ENCODE measurements at regions not wholly inside any gene's neighbourhood (a gene's known extent, or its start where the extent isn't known, plus 50 kb on each side); places are given as distances from the start of the nearest gene placed in this dataset.
"Not testable (repeated sequence)": the region's sequence is repeated elsewhere in the genome, so short reads cannot be mapped to it uniquely, and the experiment has no call there.

DNA sequence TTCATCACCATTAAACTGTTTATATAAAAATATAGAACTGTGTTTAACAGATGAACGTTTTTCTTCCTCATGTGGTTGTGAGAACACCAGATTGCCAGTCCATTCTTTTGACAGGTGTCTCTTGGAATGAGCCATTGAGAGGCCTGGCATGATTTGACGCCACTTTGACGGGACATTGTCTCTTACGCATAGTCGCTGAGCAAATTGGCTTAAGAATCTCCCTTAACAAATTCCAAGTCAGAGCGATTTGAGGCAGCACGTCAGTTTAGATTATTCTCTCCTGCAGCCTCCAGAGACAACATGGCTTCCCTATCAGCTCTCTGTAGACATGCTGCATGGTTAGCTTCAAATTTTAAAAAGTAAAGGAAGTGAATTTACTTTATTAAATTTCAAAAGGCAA is 510.7 kb upstream of the ACO1 start:
- DNase-seq (ENCODE audit: low spot score in 2 of 2) (no peak), FAIRE-seq (no peak)

GRCh38 chr9:31894008-31894407 is 490.4 kb upstream of the ACO1 start:
- no peak for FAIRE-seq

DNA sequence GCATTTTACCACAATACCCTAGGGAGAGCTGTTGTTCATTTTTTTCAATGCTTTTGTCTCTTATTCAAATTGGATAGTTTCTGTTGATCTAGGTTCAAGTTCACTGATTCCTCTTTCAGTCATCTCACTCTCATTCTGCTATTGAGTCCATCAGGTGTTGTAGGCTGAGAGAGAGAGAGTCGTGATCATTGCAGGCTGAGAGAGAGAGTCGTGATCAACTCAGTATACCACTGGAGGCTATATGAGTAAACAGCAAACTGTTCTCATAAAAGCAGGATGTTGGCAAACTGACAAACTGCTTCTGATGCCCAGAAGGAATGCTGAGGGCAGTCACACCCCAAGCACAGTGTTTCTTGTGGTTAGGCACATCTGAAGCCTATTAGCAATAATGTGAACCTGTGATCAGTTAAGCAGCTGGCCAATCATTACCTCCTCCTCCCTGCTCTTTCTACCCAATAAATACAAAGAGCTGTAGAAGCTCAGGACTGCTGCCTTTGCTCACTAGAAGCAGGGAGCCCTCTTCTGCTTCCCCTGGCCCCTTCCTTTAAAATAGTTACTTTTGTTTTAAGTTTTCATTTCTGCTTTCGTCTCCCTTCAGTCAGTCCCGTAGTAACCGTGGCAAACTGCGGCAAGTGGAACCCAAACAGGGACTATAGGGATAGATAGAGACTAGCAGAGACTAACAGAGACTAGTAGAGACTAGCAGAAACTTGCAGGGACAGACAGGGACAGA is 476.1 kb upstream of the ACO1 start:
- FAIRE-seq (no peak), DNase-seq (ENCODE audit: low spot score in 2 of 2) (no peak)

More at GRCh38 chr9:31894008-31894407, 490.4 kb upstream of the ACO1 start:
- no peak for DNase-seq (ENCODE audit: low spot score in 2 of 2)

- FAIRE-seq (no peak), DNase-seq (ENCODE audit: low spot score in 2 of 2) (no peak)
These were observed 475.5 kb upstream of the ACO1 start for GRCh38 chr9:31908891-31909480.

- DNase-seq (ENCODE audit: low spot score in 2 of 2) (no peak), FAIRE-seq (no peak)
These were observed 471.8 kb upstream of the ACO1 start for GRCh38 chr9:31912636-31913035.

GRCh38 chr9:31916591-31917241 is 467.7 kb upstream of the ACO1 start:
- DNase-seq (ENCODE audit: low spot score in 2 of 2) (no peak), FAIRE-seq (no peak)

GRCh38 chr9:31937737-31938136 is 446.7 kb upstream of the ACO1 start:
- FAIRE-seq; DNase-seq (ENCODE audit: low spot score in 2 of 2): not testable (repeated sequence)

- FAIRE-seq, result no peak
- DNase-seq (ENCODE audit: low spot score in 2 of 2), result no peak
These were observed 433.7 kb upstream of the ACO1 start for GRCh38 chr9:31950756-31951155.

GRCh38 chr9:31958572-31958971 is 425.9 kb upstream of the ACO1 start:
- no peak for DNase-seq (ENCODE audit: low spot score in 2 of 2)
- no peak for FAIRE-seq

- FAIRE-seq (no peak), DNase-seq (ENCODE audit: low spot score in 2 of 2) (no peak)
These were observed 414.9 kb upstream of the ACO1 start for GRCh38 chr9:31969552-31969951.

DNA sequence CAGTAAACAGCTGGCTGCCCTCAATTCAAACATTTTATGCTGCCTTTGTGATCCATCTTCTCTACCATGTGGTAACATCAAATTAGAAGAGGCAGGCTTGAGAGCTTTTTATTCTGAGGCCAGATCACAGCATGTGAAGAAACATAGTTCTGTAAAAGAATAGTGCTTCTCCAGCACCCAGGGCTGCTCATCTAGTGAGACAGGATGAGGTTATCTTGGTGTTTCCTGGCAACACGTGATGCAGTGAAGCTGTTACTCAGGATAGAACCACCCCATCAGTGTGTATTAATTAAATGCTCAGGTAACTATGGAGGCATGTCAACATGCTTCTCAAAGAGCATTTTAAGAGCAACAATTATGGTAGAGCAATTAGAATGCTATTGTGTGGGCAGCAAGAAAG is 400.5 kb upstream of the ACO1 start:
- DNase-seq (ENCODE audit: low spot score in 2 of 2) (no peak), FAIRE-seq (no peak)

DNA sequence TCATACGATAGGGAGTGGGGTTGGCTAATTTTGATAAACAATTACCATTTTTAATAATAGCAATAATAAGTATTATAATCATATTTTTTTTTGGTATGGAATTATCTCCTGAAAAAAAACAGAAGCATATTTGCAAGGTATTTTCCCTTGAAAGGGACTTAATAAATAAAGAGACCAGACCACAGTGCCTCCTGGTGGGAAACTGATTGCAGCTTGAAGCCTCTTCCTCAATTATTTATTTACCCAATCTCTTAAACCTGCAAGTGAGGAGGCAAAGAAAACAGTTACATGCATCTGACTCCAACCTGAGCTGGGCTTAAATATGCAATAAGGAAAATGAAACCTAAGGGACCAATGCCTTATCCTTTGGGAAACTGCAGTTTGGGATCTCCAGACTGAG is 388.1 kb upstream of the ACO1 start:
- no peak for DNase-seq (ENCODE audit: low spot score in 2 of 2)
- FAIRE-seq, result no peak

DNA sequence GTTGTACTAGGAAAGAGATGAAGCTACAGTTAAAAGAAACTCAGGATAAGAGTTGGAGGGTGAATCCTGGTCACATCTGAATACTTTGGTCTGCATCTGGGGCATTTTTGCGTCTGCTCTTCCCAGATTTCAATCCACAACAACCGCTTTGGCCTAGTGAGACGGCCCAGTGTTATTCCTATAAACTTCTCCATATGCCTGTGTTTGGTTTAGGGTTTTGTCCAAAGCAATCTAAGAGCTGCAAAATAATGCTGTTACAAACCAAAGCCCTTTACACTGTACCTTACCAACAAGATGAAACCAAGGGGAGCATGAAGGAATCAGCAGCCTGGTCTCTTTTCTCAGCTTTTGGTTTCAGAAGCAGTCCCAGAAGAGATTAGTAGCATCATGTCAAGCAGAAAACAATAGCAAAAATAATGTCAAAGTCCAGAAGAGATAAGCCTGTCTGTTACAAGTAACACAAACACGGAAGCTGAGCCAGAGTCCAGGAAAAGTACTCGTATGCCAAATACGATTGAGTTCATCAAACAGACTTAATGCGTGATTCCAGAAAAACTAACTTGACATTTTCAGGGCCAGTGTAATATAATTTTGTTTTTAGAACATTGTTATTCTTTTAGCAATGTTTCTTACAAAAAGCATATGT is 379.9 kb upstream of the ACO1 start:
- DNase-seq (ENCODE audit: low spot score in 2 of 2), result no peak
- FAIRE-seq, result no peak

DNA sequence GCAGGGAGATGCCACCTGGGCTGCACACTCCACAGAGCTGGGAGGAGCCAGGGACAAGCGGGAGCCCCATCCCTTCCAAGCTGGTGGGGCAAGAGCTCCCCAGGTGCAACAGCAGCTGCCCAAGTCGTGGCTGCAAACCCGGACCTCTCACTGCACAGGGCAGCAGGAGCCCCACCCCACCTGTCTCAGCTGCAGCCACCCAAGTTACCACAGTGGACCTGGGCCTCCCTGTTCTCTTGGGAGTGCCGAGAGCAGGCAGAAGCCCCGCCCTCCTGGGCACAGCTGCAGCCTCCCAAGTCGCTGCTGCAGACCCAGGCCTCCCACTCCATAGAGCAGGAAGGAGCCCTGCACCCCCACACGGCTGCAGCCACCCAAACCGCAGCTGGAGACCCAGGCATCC is 374.1 kb upstream of the ACO1 start:
- DNase-seq (ENCODE audit: low spot score in 2 of 2), result no peak
- no peak for FAIRE-seq

- no peak for FAIRE-seq
These were observed 373.4 kb upstream of the ACO1 start for GRCh38 chr9:32011049-32011448.

DNA sequence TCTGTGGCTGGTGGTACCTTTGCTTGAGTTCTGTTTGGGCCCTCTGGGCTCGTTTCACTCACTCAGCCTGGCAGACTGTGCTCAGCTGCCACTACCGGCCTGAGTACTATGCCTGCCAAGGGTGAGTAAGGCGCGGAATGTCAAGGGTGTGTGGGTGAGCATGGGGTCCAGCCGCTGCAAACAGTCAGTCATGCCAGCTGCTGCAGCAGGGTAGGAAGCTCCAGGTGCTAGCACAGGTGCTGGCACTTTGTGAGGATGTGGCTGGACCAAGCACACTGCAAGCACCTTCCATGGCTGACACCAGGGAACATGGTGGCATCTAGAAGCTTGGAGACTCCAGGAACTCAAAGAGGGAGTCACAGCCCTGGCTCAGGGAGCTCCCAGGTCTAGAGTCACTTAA is 368.6 kb upstream of the ACO1 start:
- no peak for DNase-seq (ENCODE audit: low spot score in 2 of 2)
- FAIRE-seq, result no peak

More at GRCh38 chr9:32011049-32011448, 373.4 kb upstream of the ACO1 start:
- DNase-seq (ENCODE audit: low spot score in 2 of 2), result no peak

DNA sequence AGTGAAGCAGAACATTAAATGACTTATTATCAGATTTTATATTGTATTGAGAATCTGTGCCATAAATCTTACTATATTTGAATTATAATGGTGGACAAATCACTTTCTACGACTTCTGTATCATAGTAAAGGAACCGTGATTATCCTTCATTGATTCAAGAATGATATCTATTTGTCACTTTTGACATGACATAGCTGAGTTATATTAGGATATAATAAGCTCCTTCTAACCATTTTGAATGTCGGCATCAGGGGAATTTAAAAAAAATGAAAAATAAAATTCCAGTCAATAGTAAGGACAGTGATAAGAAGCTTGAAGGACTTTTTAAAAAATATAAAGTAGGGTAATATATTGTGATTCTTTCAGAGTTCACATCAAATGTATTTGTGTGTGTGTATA is 338.9 kb upstream of the ACO1 start:
- FAIRE-seq, result no peak

GRCh38 chr9:32067261-32067660 is 317.2 kb upstream of the ACO1 start:
- DNase-seq (ENCODE audit: low spot score in 2 of 2) (no peak), FAIRE-seq (no peak)

More for the DNA sequence above, 338.9 kb upstream of the ACO1 start:
- no peak for DNase-seq (ENCODE audit: low spot score in 2 of 2)

DNA sequence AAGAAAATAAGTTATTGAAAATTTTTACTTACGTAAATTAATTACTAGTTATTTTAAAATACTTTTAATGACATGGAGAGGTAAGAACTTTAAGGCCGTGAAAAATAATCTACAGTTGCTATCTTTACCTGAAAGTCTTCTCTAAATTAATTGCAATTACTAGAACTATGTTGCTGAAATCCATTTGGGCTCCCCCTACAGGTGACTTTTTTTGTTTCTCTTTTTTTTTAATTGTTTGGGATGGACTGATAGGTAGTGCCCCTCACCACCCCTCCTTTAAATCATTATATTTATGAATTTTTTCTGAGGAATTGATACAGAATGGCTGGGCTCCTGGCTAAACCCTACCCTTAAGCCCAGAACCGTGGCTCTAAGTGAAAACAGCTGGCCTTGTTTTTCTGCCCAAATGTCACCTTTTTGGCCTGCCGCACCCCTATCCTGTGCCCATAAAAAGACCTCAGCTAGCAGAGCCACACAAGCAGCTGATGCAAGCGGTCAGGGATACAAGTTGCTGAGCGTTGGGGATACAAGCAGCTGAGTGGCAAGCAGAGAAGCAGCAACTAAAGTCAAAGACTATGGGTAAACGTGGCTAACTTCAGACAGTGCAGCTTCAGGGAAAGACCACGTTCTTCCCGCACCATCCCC is 315.2 kb upstream of the ACO1 start:
- DNase-seq (ENCODE audit: low spot score in 2 of 2), result no peak
- FAIRE-seq, result no peak

- no peak for DNase-seq (ENCODE audit: low spot score in 2 of 2)
- no peak for FAIRE-seq
These were observed 314.5 kb upstream of the ACO1 start for GRCh38 chr9:32069969-32070368.

GRCh38 chr9:32072570-32072969 is 311.9 kb upstream of the ACO1 start:
- FAIRE-seq (no peak), DNase-seq (ENCODE audit: low spot score in 2 of 2) (no peak)

Data from frontal cortex (tissue), 3 donors.